ENCODE measurements at regions not wholly inside any gene's neighbourhood (a gene's known extent, or its start where the extent isn't known, plus 50 kb on each side); places are given as distances from the start of the nearest gene placed in this dataset.

DNA sequence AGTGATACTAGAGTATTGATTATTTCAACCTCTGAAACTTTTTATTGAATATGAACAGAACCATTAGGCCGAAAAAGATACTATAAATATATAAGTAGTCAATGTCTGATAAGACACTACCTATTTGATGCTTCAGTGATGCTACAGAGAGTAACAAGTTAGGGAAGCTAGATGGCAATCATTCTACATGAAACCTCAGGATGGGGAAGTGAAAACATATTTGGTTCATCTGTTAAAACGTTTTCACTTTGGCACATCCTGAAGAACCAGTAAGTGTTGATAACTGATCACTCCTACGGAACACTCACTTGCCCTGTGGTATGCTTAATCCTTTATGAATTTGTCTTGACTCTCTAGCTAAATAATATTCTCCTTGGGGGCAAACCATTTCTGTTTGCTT is 1064.9 kb downstream of the NXPH1 start:
- Histone ChIP-seq H3K4me3 (no peak overlapping the region), H3K36me3 (no peaks in the 10 kb centered on the region), H3K27me3 (no peaks in the 10 kb centered on the region), H3K27ac (no peak overlapping the region), H3K4me1 (ENCODE audit: insufficient read depth) (no peaks in the 10 kb centered on the region), H3K9me3 (no peaks in the 10 kb centered on the region)
- TF ChIP-seq EP300 (IDR thresholded peaks at IDR 0.05) (no peak), POLR2A (IDR thresholded peaks at IDR 0.05) (no peak)
- TF ChIP-seq, protein P1, sequence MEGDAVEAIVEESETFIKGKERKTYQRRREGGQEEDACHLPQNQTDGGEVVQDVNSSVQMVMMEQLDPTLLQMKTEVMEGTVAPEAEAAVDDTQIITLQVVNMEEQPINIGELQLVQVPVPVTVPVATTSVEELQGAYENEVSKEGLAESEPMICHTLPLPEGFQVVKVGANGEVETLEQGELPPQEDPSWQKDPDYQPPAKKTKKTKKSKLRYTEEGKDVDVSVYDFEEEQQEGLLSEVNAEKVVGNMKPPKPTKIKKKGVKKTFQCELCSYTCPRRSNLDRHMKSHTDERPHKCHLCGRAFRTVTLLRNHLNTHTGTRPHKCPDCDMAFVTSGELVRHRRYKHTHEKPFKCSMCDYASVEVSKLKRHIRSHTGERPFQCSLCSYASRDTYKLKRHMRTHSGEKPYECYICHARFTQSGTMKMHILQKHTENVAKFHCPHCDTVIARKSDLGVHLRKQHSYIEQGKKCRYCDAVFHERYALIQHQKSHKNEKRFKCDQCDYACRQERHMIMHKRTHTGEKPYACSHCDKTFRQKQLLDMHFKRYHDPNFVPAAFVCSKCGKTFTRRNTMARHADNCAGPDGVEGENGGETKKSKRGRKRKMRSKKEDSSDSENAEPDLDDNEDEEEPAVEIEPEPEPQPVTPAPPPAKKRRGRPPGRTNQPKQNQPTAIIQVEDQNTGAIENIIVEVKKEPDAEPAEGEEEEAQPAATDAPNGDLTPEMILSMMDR (IDR thresholded peaks at IDR 0.05), result no peak
- no peak for DNase-seq
- WGBS, 3 donors, result 44 to 53% (median 46%) methylated on average over 3 of the region's 3 CpGs
- intact Hi-C loops (cut with DNase I), result no loop called here

DNA sequence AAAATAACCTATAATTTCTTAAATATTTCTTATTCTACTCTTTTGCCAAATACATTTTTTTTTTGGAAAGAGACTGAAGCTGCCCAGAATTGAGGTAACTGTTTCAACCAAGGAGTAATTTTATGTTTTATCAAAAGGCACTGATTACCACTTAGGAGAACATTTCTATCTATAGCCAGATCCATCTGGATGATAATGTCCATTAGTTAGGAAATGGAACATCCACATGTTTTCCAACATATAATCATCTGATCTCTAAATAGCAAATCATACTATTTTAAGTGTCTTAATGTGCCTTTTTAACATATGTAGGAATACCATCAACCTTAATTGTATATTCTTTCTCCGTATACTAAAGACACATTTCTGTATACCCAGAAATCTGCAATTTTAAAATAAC is 1068.9 kb downstream of the NXPH1 start:
- TF ChIP-seq, protein P1 (IDR thresholded peaks at IDR 0.05), result no peak
- TF ChIP-seq POLR2A (IDR thresholded peaks at IDR 0.05) (no peak), EP300 (IDR thresholded peaks at IDR 0.05) (no peak)
- Histone ChIP-seq H3K4me3 (no peak overlapping the region), H3K27me3 (no peaks in the 10 kb centered on the region), H3K36me3 (no peaks in the 10 kb centered on the region), H3K27ac (no peak overlapping the region), H3K4me1 (ENCODE audit: insufficient read depth) (no peaks in the 10 kb centered on the region), H3K9me3 (no peaks in the 10 kb centered on the region)
- WGBS, 3 donors, result 80 to 85% (median 83%) methylated on average over 1 of the region's 1 CpG
- DNase-seq, result no peak
- intact Hi-C loops (cut with DNase I), result no loop called here

DNA sequence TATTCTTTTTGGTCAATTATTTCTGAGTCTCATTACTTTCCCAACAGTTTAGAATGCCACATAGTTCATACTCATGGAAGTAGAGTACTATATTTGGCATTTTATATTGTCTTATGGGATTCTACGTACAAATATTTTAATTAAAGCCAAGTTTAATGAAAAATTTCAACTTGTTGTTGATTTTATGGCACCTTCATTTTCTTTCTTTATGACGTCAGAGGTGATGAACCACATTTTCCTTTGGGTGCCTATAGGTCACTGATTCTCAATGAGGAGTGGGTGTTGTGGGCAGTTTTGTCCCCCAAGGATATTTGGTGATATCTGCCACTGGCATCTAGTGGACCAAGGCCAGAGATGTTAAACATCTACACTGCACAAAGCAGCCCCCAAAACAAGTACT is 1071.3 kb downstream of the NXPH1 start:
- Histone ChIP-seq H3K27me3 (no peaks in the 10 kb centered on the region), H3K27ac (no peak overlapping the region), H3K9me3 (no peaks in the 10 kb centered on the region), H3K36me3 (no peaks in the 10 kb centered on the region), H3K4me3 (no peak overlapping the region), H3K4me1 (ENCODE audit: insufficient read depth) (no peaks in the 10 kb centered on the region)
- 51 to 87% (median 71%) methylated on average over 2 of the region's 2 CpGs for WGBS, 3 donors
- TF ChIP-seq POLR2A (IDR thresholded peaks at IDR 0.05), result no peak
- TF ChIP-seq EP300 (IDR thresholded peaks at IDR 0.05), result no peak
- TF ChIP-seq, protein P1 (IDR thresholded peaks at IDR 0.05), result no peak
- intact Hi-C loops (cut with DNase I), result no loop called here
- DNase-seq, result no peak

DNA sequence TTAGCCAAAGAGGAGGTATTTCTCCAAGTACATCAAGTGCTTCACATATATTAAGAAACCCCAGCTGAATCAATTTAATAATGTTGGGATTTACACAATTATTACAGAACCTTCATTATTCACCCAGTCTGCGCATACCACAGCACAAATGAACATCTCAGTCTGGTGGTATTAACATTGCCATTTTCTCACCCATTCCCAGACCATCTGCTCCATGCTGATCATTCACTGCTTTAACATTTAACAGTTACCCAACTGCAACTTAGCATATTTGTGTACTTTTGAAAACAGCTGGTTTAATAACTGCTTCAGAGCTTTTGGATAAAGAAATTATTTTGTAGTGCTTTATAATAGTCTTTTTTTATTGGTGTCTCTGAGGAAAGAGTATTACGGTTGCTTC is 1072.1 kb downstream of the NXPH1 start:
- TF ChIP-seq, protein P1 (IDR thresholded peaks at IDR 0.05), result no peak
- TF ChIP-seq POLR2A (IDR thresholded peaks at IDR 0.05) (no peak), EP300 (IDR thresholded peaks at IDR 0.05) (no peak)
- no peak for DNase-seq
- no peaks in the 10 kb centered on the region for H3K4me1 ChIP-seq (ENCODE audit: insufficient read depth)
- H3K27me3 ChIP-seq, result no peaks in the 10 kb centered on the region
- H3K4me3 ChIP-seq, result no peak overlapping the region
- H3K9me3 ChIP-seq, result no peaks in the 10 kb centered on the region
- H3K36me3 ChIP-seq, result no peaks in the 10 kb centered on the region
- WGBS, 3 donors, result 76 to 81% (median 81%) methylated on average over 2 of the region's 2 CpGs
- no peak overlapping the region for H3K27ac ChIP-seq
- intact Hi-C loops (cut with DNase I), result no loop called here

DNA sequence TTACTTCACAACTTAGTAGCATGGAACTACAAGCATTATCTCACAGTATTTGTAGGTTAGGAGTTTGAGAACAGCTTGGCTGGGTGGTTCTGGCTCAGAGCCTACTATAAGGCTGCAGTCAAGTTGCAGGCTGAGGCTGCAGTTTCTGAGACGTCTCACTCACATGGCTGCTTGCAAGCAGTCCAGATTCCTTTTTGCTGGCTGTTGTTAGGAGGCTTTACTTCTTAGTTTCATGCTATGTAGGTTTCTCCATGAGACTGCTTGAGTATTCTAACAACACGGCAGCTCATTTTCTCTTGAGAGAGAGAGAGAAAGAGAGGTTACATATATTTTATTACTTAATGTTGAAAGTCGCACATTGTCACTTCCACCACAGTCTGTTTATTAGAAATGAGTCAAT is 1073.9 kb downstream of the NXPH1 start:
- Histone ChIP-seq H3K9me3 (no peaks in the 10 kb centered on the region), H3K4me1 (ENCODE audit: insufficient read depth) (no peaks in the 10 kb centered on the region), H3K4me3 (no peak overlapping the region), H3K27me3 (no peaks in the 10 kb centered on the region), H3K27ac (no peak overlapping the region), H3K36me3 (no peaks in the 10 kb centered on the region)
- intact Hi-C loops (cut with DNase I), result no loop called here
- 11 to 13% (median 11%) methylated on average over 3 of the region's 3 CpGs for WGBS, 3 donors
- no peak for TF ChIP-seq POLR2A (IDR thresholded peaks at IDR 0.05)
- TF ChIP-seq, protein P1 (IDR thresholded peaks at IDR 0.05), result no peak
- TF ChIP-seq EP300 (IDR thresholded peaks at IDR 0.05), result no peak
- no peak for DNase-seq
